H9 (cell line): ENCODE measurements at regions not wholly inside any gene's neighbourhood (a gene's known extent, or its start where the extent isn't known, plus 50 kb on each side); places are given as distances from the start of the nearest gene placed in this dataset.

Experiments
- DNase-seq: peaks from one replicate; pipeline ENCODE4 v3.0.0-alpha.2; 2017
- H2AFZ ChIP-seq: one replicate; pipeline ENCODE4 v1.6.1; 2013; ENCODE audit warnings: mild to moderate bottlenecking, low read length, control low read depth, moderate library complexity
- H2AK5ac ChIP-seq: 2 replicates; pipeline ENCODE4 v1.6.1; 2013; ENCODE audit warnings: low read length, control low read depth, mixed read lengths; ENCODE audit not compliant: insufficient read length
- H2BK120ac ChIP-seq: one replicate; pipeline ENCODE4 v1.6.1; 2013; ENCODE audit warnings: low read depth, mild to moderate bottlenecking, low read length, control low read depth, inconsistent platforms; ENCODE audit not compliant: poor library complexity, severe bottlenecking
- H2BK12ac ChIP-seq: 2 replicates; pipeline ENCODE4 v1.6.1; 2013; ENCODE audit warnings: low read length, control low read depth, mixed read lengths, low read depth; ENCODE audit not compliant: insufficient read length
- H2BK15ac ChIP-seq: 2 replicates; pipeline ENCODE4 v1.6.1; 2013; ENCODE audit warnings: low read depth, low read length, control low read depth
- H2BK20ac ChIP-seq: one replicate; pipeline ENCODE4 v1.6.1; 2013; ENCODE audit warnings: low read depth, mild to moderate bottlenecking, low read length, control low read depth, inconsistent platforms; ENCODE audit not compliant: poor library complexity, severe bottlenecking
- H2BK5ac ChIP-seq: 2 replicates; pipeline ENCODE4 v1.6.1; 2013; ENCODE audit warnings: low read length, control low read depth, mixed read lengths; ENCODE audit not compliant: insufficient read length
- H3K14ac ChIP-seq: 2 replicates; pipeline ENCODE4 v1.6.1; 2013; ENCODE audit warnings: low read length, control low read depth; ENCODE audit not compliant: insufficient read depth
- H3K18ac ChIP-seq: 2 replicates; pipeline ENCODE4 v1.6.1; 2013; ENCODE audit warnings: low read depth, mild to moderate bottlenecking, mixed read lengths, low read length, control low read depth; ENCODE audit not compliant: insufficient read length
- H3K23ac ChIP-seq: 2 replicates; pipeline ENCODE4 v1.6.1; 2013; ENCODE audit warnings: low read length, control low read depth, mixed read lengths, low read depth; ENCODE audit not compliant: insufficient read length
- H3K23me2 ChIP-seq: 2 replicates; pipeline ENCODE4 v1.6.1; 2013; ENCODE audit warnings: low read depth, mild to moderate bottlenecking, mixed read lengths, low read length, control low read depth; ENCODE audit not compliant: insufficient read length, poor library complexity, severe bottlenecking
- H3K27ac ChIP-seq: 2 replicates; pipeline ENCODE4 v1.5.1; 2013; ENCODE audit warnings: low read length, control low read depth, mixed read lengths, low read depth; ENCODE audit not compliant: insufficient read length
- H3K27me3 ChIP-seq: 2 replicates; pipeline ENCODE4 v1.6.1; 2013; ENCODE audit warnings: low read length, control low read depth, inconsistent platforms; ENCODE audit not compliant: insufficient read depth
- H3K4ac ChIP-seq: 2 replicates; pipeline ENCODE4 v1.6.1; 2013; ENCODE audit warnings: low read depth, mild to moderate bottlenecking, control low read depth, inconsistent platforms, low read length, moderate library complexity
- H3K4me1 ChIP-seq: 2 replicates; pipeline ENCODE4 v1.6.1; 2013; ENCODE audit warnings: low read length, control low read depth, inconsistent platforms; ENCODE audit not compliant: insufficient read depth
- H3K4me2 ChIP-seq: 2 replicates; pipeline ENCODE4 v1.6.1; 2013; ENCODE audit warnings: low read length, control low read depth, mixed read lengths; ENCODE audit not compliant: insufficient read length, insufficient read depth
- H3K56ac ChIP-seq: 2 replicates; pipeline ENCODE4 v1.6.1; 2013; ENCODE audit warnings: low read depth, mild to moderate bottlenecking, mixed read lengths, low read length, control low read depth; ENCODE audit not compliant: insufficient read length
- H3K79me1 ChIP-seq: 2 replicates; pipeline ENCODE4 v1.6.1; 2013; ENCODE audit warnings: low read depth, mild to moderate bottlenecking, moderate library complexity, low read length, control low read depth, inconsistent platforms; ENCODE audit not compliant: insufficient read depth, poor library complexity, severe bottlenecking
- H3K79me2 ChIP-seq: 2 replicates; pipeline ENCODE4 v1.6.1; 2013; ENCODE audit warnings: low read length, control low read depth, inconsistent platforms; ENCODE audit not compliant: insufficient read depth
- H3K9ac ChIP-seq: 2 replicates; pipeline ENCODE4 v1.6.1; 2013; ENCODE audit warnings: low read length, control low read depth, mixed read lengths; ENCODE audit not compliant: insufficient read length; ENCODE audit errors: extremely low read depth
- H3K9me3 ChIP-seq: one replicate; pipeline ENCODE4 v1.6.1; 2013; ENCODE audit warnings: low read depth, low read length, inconsistent platforms; ENCODE audit not compliant: control insufficient read depth
- H3T11ph ChIP-seq: one replicate; pipeline ENCODE4 v1.6.1; 2013; ENCODE audit warnings: mild to moderate bottlenecking, low read length, control low read depth, inconsistent platforms
- H4K20me1 ChIP-seq: one replicate; pipeline ENCODE4 v1.6.1; 2013; ENCODE audit not compliant: control insufficient read depth, insufficient read length, insufficient read depth
- H4K5ac ChIP-seq: 2 replicates; pipeline ENCODE4 v1.6.1; 2013; ENCODE audit warnings: low read depth, mild to moderate bottlenecking, mixed read lengths, low read length, control low read depth; ENCODE audit not compliant: insufficient read length
- H4K8ac ChIP-seq: replicated peaks from 2 replicates; pipeline ENCODE4 v1.6.1; 2013; ENCODE audit warnings: low read length, control low read depth, mixed read lengths, low read depth; ENCODE audit not compliant: insufficient read length
- H4K91ac ChIP-seq: 2 replicates; pipeline ENCODE4 v1.6.1; 2013; ENCODE audit warnings: low read depth, mild to moderate bottlenecking, moderate library complexity, mixed read lengths, low read length, control low read depth; ENCODE audit not compliant: insufficient read length
- H3K27ac Mint-ChIP-seq, 3 experiments: 2 replicates in 2 of 3; 3 replicates in 1 of 3; pipeline ENCODE4 v1.8.0; 2020 to 2021; ENCODE audit warnings: mixed read lengths in 3 of 3, mild to moderate bottlenecking in 1 of 3, moderate library complexity in 1 of 3
- H3K27me3 Mint-ChIP-seq: 2 replicates; pipeline ENCODE4 v1.8.0; 2021; ENCODE audit warnings: low read depth, mild to moderate bottlenecking, moderate library complexity, mixed read lengths
- H3K36me3 Mint-ChIP-seq, 3 experiments: 2 replicates in 2 of 3; 3 replicates in 1 of 3; pipeline ENCODE4 v1.8.0; 2020 to 2021; ENCODE audit warnings: low read depth in 3 of 3, mixed read lengths in 3 of 3; ENCODE audit not compliant: insufficient read depth in 1 of 3
- H3K4me1 Mint-ChIP-seq, 2 experiments: 2 replicates each; pipeline ENCODE4 v1.8.0; 2020; ENCODE audit warnings: mixed read lengths in 2 of 2
- H3K4me3 Mint-ChIP-seq, 2 experiments: 2 replicates in 1 of 2; 3 replicates in 1 of 2; pipeline ENCODE4 v1.8.0; 2020 to 2021; ENCODE audit warnings: mild to moderate bottlenecking in 2 of 2, mixed read lengths in 2 of 2, moderate library complexity in 1 of 2
- H3K9me3 Mint-ChIP-seq, 2 experiments: 2 replicates in 1 of 2; 3 replicates in 1 of 2; pipeline ENCODE4 v1.8.0; 2020; ENCODE audit warnings: mild to moderate bottlenecking in 2 of 2, mixed read lengths in 2 of 2, moderate library complexity in 1 of 2
- CTCF ChIP-seq: fragments of 200-600 bp; sonication (generic); conservative IDR thresholded peaks from 3 replicates; pipeline ENCODE4 v1.8.0; 2021; ENCODE audit warnings: antibody characterized with exemption, mild to moderate bottlenecking
- WGBS: extraction: QIAGEN DNeasy Blood & Tissue Kit; methylation state at CpG from one replicate; pipeline ENCODE4 v1.1.7; 2013; ENCODE audit warnings: missing lambda C conversion rate, low lambda C conversion rate, mixed read lengths; ENCODE audit not compliant: insufficient read length; ENCODE audit errors: extremely low coverage; 5-methylcytosine and 5-hydroxymethylcytosine counted together

GRCh38 chr2:82814146-82814545 lies 1644.9 kb downstream of the SUCLG1 start:
- no peaks in the 10 kb centered on the region for H3K79me2 ChIP-seq
- no peak overlapping the region for H2BK15ac ChIP-seq
- no peak for TF ChIP-seq CTCF
- H3K79me1 ChIP-seq: no peaks in the 10 kb centered on the region
- H2AK5ac ChIP-seq: no peak overlapping the region
- no peaks in the 10 kb centered on the region for H3K9me3 ChIP-seq
- H2AFZ ChIP-seq: no peak overlapping the region
- H3K4me1 ChIP-seq: no peaks in the 10 kb centered on the region
- H2BK5ac ChIP-seq: no peak overlapping the region
- no peak overlapping the region for H4K5ac ChIP-seq
- H3K27me3 Mint-ChIP-seq: no peaks in the 10 kb centered on the region
- no peak overlapping the region for H3K14ac ChIP-seq
- H3K23ac ChIP-seq: no peak overlapping the region
- no peak overlapping the region for H3K9ac ChIP-seq
- no peak overlapping the region for H3K18ac ChIP-seq
- no peak overlapping the region for H4K91ac ChIP-seq
- no peaks in the 10 kb centered on the region for H3K36me3 Mint-ChIP-seq
- no peak overlapping the region for H3K27ac Mint-ChIP-seq
- no peak overlapping the region for H3K56ac ChIP-seq
- DNase-seq: no peak
- no peak overlapping the region for H2BK12ac ChIP-seq
- no peaks in the 10 kb centered on the region for H3K27me3 ChIP-seq
- H3K4me1 Mint-ChIP-seq: no peaks in the 10 kb centered on the region
- no peak overlapping the region for H4K8ac ChIP-seq
- no peak overlapping the region for H3T11ph ChIP-seq
- H3K9me3 Mint-ChIP-seq: no peaks in the 10 kb centered on the region
- H3K4ac ChIP-seq: no peak overlapping the region
- H3K27ac ChIP-seq: no peak overlapping the region
- WGBS: no CpG with 5 or more reads among the region's 1 CpG
- H2BK120ac ChIP-seq: no peak overlapping the region
- no peak overlapping the region for H3K4me2 ChIP-seq
- H3K4me3 Mint-ChIP-seq: no peak overlapping the region
- H3K23me2 ChIP-seq: no peaks in the 10 kb centered on the region
- no peaks in the 10 kb centered on the region for H4K20me1 ChIP-seq
- no peak overlapping the region for H2BK20ac ChIP-seq
